IPS-18a (cell line): ENCODE measurements at regions not wholly inside any gene's neighbourhood (a gene's known extent, or its start where the extent isn't known, plus 50 kb on each side); places are given as distances from the start of the nearest gene placed in this dataset.

Experiments
- H3K27ac ChIP-seq: one replicate; pipeline ENCODE4 v1.5.1; 2013; ENCODE audit warnings: low read length
- H3K27me3 ChIP-seq: one replicate; pipeline ENCODE4 v1.6.1; 2013; ENCODE audit warnings: mild to moderate bottlenecking, low read length; ENCODE audit not compliant: control insufficient read depth, insufficient read depth
- H3K36me3 ChIP-seq: one replicate; pipeline ENCODE4 v1.6.1; 2013; ENCODE audit warnings: low read depth, low read length; ENCODE audit not compliant: control insufficient read depth
- H3K4me1 ChIP-seq: one replicate; pipeline ENCODE4 v1.6.1; 2013; ENCODE audit warnings: low read depth, low read length; ENCODE audit not compliant: control insufficient read depth
- H3K4me3 ChIP-seq: one replicate; pipeline ENCODE4 v1.5.1; 2013; ENCODE audit warnings: low read length
- H3K9ac ChIP-seq: one replicate; pipeline ENCODE4 v1.6.1; 2013; ENCODE audit warnings: mild to moderate bottlenecking, low read length, moderate library complexity
- H3K9me3 ChIP-seq: one replicate; pipeline ENCODE4 v1.6.1; 2013; ENCODE audit warnings: low read depth, low read length; ENCODE audit not compliant: control insufficient read depth

DNA sequence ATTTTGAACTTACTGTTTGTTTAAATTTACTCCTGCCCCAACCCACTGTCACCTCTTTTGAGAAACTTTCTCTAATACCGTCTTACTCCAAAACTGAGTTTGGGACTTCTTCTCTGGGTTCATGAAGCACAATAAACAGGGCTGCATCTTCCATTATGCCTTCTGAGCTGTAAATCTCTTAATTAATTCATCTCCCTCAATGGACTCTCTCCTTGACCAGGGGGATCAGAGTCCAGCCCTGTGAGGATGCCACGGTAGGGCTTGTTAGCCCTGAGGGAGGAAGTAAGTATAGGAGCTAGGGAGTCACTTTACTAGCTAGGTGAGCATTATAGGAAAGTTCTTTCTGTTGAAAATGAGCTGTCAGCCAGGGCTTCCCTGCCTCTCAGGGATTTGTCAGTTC, 299.3 kb upstream of the SATB1 start:
- no peaks in the 10 kb centered on the region for H3K27me3 ChIP-seq

DNA sequence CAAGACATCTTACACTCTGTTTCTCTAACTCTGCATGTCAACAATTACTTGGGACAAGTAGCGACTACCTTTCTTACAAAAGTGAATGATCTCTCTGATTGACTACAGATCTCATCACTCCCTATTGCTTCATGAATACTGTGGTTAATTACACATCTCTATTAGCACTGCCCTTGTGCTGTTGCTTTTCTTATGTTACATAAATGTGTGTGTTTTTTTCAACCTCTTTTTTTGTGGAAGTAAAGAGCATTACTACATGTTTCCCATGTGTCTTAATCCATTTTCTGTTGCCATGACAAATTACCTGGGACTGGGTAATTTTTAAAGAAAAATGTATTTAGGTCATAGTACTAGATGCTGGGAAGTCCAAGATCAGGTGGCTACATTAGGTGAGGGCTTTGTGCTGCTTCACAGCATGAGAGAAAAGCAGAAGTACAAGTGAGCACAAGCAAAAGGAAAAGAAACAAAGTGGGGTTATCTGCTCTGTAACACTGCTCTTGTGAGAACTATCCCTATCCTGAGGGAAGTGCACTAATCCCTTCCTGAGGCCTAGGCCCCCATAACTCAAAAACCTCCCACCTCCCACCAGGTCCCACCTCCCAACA, 298.2 kb upstream of the SATB1 start:
- no peaks in the 10 kb centered on the region for H3K4me1 ChIP-seq
- no peaks in the 10 kb centered on the region for H3K9me3 ChIP-seq
- H3K4me3 ChIP-seq: no peak overlapping the region
- no peaks in the 10 kb centered on the region for H3K36me3 ChIP-seq
- H3K27me3 ChIP-seq: no peaks in the 10 kb centered on the region
- H3K9ac ChIP-seq: no peak overlapping the region
- no peak overlapping the region for H3K27ac ChIP-seq

More for the DNA sequence above, 299.3 kb upstream of the SATB1 start:
- H3K27ac ChIP-seq: no peak overlapping the region
- no peaks in the 10 kb centered on the region for H3K9me3 ChIP-seq
- H3K36me3 ChIP-seq: no peaks in the 10 kb centered on the region
- no peak overlapping the region for H3K9ac ChIP-seq
- no peak overlapping the region for H3K4me3 ChIP-seq
- no peaks in the 10 kb centered on the region for H3K4me1 ChIP-seq

DNA sequence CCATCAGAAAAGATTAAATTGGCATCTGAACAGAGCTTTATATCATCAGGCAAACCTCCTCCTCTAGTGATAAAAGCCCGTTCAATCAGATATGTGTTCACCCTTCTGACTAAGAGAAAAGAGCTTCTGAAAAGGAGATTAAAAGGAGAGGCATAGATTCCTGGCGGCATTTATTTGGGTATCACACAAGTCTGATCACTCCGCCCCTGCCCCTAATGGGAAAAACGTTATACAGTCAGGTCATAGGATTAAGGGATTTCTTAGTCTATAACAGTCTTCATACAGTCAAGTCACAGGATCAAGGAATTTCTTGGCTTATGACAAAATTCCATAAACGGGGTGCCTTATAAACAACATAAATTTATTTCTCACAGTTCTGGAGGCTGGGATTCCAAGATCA, 295.4 kb upstream of the SATB1 start:
- Histone ChIP-seq H3K9me3 (no peaks in the 10 kb centered on the region), H3K36me3 (no peaks in the 10 kb centered on the region), H3K9ac (no peak overlapping the region), H3K4me3 (no peak overlapping the region), H3K27ac (no peak overlapping the region), H3K4me1 (no peaks in the 10 kb centered on the region), H3K27me3 (no peaks in the 10 kb centered on the region)

DNA sequence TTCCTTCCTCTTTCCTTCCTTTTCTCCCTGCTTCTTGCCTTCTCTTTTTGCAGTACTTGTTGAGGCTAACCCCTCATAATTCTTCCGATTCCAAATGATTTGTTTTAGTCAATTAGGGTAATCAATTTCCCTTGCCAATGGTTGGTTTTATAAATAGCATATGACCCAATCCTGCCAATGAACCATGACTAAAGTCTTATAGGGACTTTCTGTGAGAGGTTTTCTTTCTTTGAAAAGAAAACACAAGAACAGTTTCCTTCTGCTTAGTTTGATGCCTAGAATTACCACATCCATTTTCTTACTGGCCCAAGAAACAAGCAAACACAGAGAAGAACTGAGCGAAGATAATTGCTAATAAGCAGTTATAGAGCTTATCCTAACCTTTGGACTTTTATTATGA, 292.5 kb upstream of the SATB1 start:
- H3K4me3 ChIP-seq: no peak overlapping the region
- no peaks in the 10 kb centered on the region for H3K36me3 ChIP-seq
- H3K27me3 ChIP-seq: no peaks in the 10 kb centered on the region
- no peaks in the 10 kb centered on the region for H3K9me3 ChIP-seq
- no peak overlapping the region for H3K9ac ChIP-seq
- no peaks in the 10 kb centered on the region for H3K4me1 ChIP-seq
- H3K27ac ChIP-seq: no peak overlapping the region

DNA sequence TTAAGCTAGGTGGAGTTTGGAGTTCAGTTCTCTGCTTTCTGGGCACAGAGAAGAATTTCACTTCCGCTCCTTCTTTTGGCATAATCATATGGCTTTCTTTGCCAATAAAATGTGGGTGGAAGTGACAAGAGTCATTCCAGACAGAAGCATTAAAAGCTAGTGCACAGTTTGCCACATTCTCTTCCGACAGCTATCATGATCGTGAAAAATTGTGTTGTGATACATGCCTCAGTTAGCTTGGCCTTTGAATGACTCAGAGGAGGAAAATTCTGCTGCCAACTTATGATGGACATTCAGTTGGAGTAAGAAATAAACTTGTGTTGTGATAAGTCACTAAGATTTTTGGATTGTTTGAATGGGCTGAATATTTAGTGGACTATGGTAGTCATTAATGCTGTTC, 291.7 kb upstream of the SATB1 start:
- no peak overlapping the region for H3K4me3 ChIP-seq
- no peaks in the 10 kb centered on the region for H3K27me3 ChIP-seq
- H3K36me3 ChIP-seq: no peaks in the 10 kb centered on the region
- H3K9me3 ChIP-seq: no peaks in the 10 kb centered on the region
- no peak overlapping the region for H3K27ac ChIP-seq
- H3K9ac ChIP-seq: no peak overlapping the region
- no peaks in the 10 kb centered on the region for H3K4me1 ChIP-seq

DNA sequence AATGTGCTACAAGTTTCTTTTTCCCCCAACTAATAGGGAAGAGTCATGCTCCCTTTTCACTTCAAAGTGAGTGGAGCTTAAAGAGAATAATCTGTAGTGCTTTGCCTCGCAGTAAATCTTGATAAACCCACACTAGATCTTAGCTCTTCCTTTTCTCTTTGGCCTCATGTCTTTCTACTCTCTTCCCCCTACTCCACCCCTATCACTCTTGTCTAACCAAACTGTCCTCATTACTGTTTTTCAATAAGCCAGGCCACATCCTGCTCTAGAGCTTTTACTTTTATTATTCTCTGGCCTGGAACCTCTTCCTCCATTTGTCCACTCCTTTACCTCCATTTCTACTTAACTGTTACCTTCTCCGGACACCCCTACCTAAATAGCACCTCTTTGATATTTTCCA, 291.0 kb upstream of the SATB1 start:
- Histone ChIP-seq H3K4me1 (no peaks in the 10 kb centered on the region), H3K27ac (no peak overlapping the region), H3K4me3 (no peak overlapping the region), H3K9ac (no peak overlapping the region), H3K9me3 (no peaks in the 10 kb centered on the region), H3K36me3 (no peaks in the 10 kb centered on the region), H3K27me3 (no peaks in the 10 kb centered on the region)

DNA sequence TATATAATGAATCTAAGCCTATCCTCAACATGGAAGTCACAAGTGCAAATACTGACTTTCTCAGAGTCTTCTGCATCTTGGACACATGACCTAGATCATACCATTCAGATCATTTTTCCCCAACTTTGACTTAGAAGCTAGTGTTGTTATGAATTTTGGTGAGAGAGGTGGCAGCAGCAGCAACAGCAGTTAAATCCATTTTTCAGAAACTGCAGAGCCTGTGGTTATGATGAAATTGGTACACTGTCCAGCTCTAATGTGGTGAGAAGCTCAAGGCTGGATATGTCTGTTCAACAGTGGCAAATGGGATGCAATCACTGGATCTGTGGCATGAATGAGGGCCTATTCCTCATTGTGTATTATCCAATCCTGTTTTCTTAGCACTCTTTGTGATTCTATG, 290.1 kb upstream of the SATB1 start:
- Histone ChIP-seq H3K4me3 (no peak overlapping the region), H3K9me3 (no peaks in the 10 kb centered on the region), H3K9ac (no peak overlapping the region), H3K27ac (no peak overlapping the region), H3K27me3 (no peaks in the 10 kb centered on the region), H3K4me1 (no peaks in the 10 kb centered on the region), H3K36me3 (no peaks in the 10 kb centered on the region)

DNA sequence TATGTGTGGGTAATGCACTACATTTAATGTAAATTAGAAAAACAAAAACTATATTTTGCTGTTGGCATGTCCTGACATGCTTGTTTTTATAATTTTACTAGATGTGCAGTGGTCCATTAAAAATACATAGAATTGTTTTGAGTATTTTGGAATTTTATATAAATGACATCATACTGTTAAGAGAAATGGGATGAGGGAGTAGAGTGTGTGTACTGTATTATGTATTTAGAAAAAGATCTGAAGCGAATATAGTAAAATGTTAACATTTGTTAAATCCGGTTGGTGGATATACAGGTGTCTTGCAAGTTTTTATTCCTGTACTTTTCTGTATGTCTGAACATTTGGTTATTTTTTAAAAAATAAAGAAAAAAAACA, 288.4 kb upstream of the SATB1 start:
- Histone ChIP-seq H3K9me3 (no peaks in the 10 kb centered on the region), H3K4me1 (no peaks in the 10 kb centered on the region), H3K27ac (no peak overlapping the region), H3K4me3 (no peak overlapping the region), H3K27me3 (no peaks in the 10 kb centered on the region), H3K36me3 (no peaks in the 10 kb centered on the region), H3K9ac (no peak overlapping the region)

DNA sequence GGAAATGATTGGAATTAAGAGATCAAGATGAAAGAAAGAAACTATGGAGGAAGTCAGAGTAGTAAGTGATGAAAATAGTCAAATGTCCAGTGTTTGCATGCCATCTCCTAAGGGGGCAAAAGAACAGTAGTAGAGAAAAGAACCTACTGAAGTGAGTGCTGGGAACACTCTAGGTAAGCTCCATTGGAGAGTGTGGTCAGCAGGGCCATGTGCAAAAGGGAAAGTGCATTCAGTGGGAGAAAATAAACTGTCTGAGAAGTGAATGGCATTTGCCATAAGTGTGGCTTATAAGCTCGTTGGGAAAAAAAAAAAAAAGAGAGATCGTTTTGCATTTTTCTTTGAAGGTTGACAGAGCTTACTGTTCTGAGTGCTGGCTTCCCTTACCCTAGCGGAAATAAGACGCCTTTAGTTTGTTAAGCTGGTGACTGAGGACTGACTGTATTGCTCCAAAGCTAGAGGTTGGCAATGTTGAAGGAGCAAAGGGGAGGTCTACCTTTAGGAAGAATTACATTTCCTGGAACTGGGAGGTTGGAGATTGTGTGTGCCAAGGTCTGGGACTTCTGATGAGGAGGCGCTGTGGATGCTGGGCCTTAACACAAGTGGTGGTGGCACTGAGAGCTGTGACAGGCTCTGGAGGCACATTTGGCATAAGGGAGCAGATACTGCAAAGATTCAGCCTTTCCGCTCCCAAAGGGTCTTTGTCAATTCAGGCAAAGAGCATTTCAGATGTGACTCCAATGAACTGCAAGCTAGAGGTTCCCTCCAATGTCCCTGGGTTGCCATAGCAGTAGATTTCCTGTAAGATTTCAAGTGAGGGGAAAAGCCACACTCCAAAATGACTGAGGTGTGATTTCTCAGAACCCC, 287.8 kb upstream of the SATB1 start:
- Histone ChIP-seq H3K9ac (no peak overlapping the region), H3K36me3 (no peaks in the 10 kb centered on the region), H3K27me3 (no peaks in the 10 kb centered on the region), H3K4me3 (no peak overlapping the region), H3K4me1 (no peaks in the 10 kb centered on the region), H3K27ac (no peak overlapping the region), H3K9me3 (no peaks in the 10 kb centered on the region)

DNA sequence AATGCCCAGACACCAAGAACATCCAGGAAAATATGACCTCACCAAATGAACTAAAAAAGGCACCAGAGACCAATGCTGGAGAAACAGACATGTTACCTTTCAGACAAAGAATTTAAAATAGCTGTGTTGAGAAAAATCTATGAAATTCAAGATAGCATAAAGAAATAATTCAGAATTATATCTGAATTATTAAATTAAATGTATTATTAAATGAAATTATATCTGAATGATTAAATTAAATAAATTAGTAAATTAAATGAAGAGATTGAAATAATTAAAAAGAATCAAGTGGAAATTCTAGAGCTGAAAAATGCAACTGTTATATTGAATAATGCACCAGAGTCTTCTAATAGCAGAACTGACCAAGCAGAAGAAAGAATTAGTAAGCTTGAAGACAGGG, 279.2 kb upstream of the SATB1 start:
- H3K4me3 ChIP-seq: no peak overlapping the region
- H3K27ac ChIP-seq: no peak overlapping the region
- no peaks in the 10 kb centered on the region for H3K27me3 ChIP-seq
- H3K9me3 ChIP-seq: no peaks in the 10 kb centered on the region
- H3K9ac ChIP-seq: no peak overlapping the region
- no peaks in the 10 kb centered on the region for H3K4me1 ChIP-seq
- no peaks in the 10 kb centered on the region for H3K36me3 ChIP-seq

DNA sequence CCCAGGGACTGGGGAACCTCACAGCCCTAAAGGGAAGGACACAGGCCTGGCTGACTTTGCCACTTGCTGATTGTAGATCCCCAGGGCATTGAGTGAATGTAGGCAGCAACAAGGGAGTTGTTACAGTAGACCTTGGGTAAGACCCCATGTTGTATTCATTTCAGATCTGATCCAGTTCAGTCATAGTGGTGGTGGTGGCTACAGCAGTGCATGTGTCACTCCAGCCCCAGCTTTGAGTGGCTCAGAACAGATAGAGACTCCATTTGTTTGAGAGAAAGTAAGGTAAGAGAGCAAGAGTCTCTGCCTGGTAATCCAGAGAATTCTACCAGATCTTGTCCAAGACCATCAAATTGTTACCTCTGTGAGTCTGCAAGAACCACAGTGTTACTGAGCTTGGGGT, 278.7 kb upstream of the SATB1 start:
- Histone ChIP-seq H3K27me3 (no peaks in the 10 kb centered on the region), H3K9ac (no peak overlapping the region), H3K4me1 (no peaks in the 10 kb centered on the region), H3K9me3 (no peaks in the 10 kb centered on the region), H3K4me3 (no peak overlapping the region), H3K36me3 (no peaks in the 10 kb centered on the region), H3K27ac (no peak overlapping the region)
